H9 (cell line): ENCODE measurements at regions not wholly inside any gene's neighbourhood (a gene's known extent, or its start where the extent isn't known, plus 50 kb on each side); places are given as distances from the start of the nearest gene placed in this dataset.

Experiments used
- DNase-seq: peaks from one replicate; pipeline ENCODE4 v3.0.0-alpha.2; 2017
- H2AFZ ChIP-seq: one replicate; pipeline ENCODE4 v1.6.1; 2013; ENCODE audit warnings: mild to moderate bottlenecking, low read length, control low read depth, moderate library complexity
- H2AK5ac ChIP-seq: 2 replicates; pipeline ENCODE4 v1.6.1; 2013; ENCODE audit warnings: low read length, control low read depth, mixed read lengths; ENCODE audit not compliant: insufficient read length
- H2BK120ac ChIP-seq: one replicate; pipeline ENCODE4 v1.6.1; 2013; ENCODE audit warnings: low read depth, mild to moderate bottlenecking, low read length, control low read depth, inconsistent platforms; ENCODE audit not compliant: poor library complexity, severe bottlenecking
- H2BK12ac ChIP-seq: 2 replicates; pipeline ENCODE4 v1.6.1; 2013; ENCODE audit warnings: low read length, control low read depth, mixed read lengths, low read depth; ENCODE audit not compliant: insufficient read length
- H2BK15ac ChIP-seq: 2 replicates; pipeline ENCODE4 v1.6.1; 2013; ENCODE audit warnings: low read depth, low read length, control low read depth
- H2BK20ac ChIP-seq: one replicate; pipeline ENCODE4 v1.6.1; 2013; ENCODE audit warnings: low read depth, mild to moderate bottlenecking, low read length, control low read depth, inconsistent platforms; ENCODE audit not compliant: poor library complexity, severe bottlenecking
- H2BK5ac ChIP-seq: 2 replicates; pipeline ENCODE4 v1.6.1; 2013; ENCODE audit warnings: low read length, control low read depth, mixed read lengths; ENCODE audit not compliant: insufficient read length
- H3K14ac ChIP-seq: 2 replicates; pipeline ENCODE4 v1.6.1; 2013; ENCODE audit warnings: low read length, control low read depth; ENCODE audit not compliant: insufficient read depth
- H3K18ac ChIP-seq: 2 replicates; pipeline ENCODE4 v1.6.1; 2013; ENCODE audit warnings: low read depth, mild to moderate bottlenecking, mixed read lengths, low read length, control low read depth; ENCODE audit not compliant: insufficient read length
- H3K23ac ChIP-seq: 2 replicates; pipeline ENCODE4 v1.6.1; 2013; ENCODE audit warnings: low read length, control low read depth, mixed read lengths, low read depth; ENCODE audit not compliant: insufficient read length
- H3K23me2 ChIP-seq: 2 replicates; pipeline ENCODE4 v1.6.1; 2013; ENCODE audit warnings: low read depth, mild to moderate bottlenecking, mixed read lengths, low read length, control low read depth; ENCODE audit not compliant: insufficient read length, poor library complexity, severe bottlenecking
- H3K27ac ChIP-seq: 2 replicates; pipeline ENCODE4 v1.5.1; 2013; ENCODE audit warnings: low read length, control low read depth, mixed read lengths, low read depth; ENCODE audit not compliant: insufficient read length
- H3K27me3 ChIP-seq: 2 replicates; pipeline ENCODE4 v1.6.1; 2013; ENCODE audit warnings: low read length, control low read depth, inconsistent platforms; ENCODE audit not compliant: insufficient read depth
- H3K4ac ChIP-seq: 2 replicates; pipeline ENCODE4 v1.6.1; 2013; ENCODE audit warnings: low read depth, mild to moderate bottlenecking, control low read depth, inconsistent platforms, low read length, moderate library complexity
- H3K4me1 ChIP-seq: 2 replicates; pipeline ENCODE4 v1.6.1; 2013; ENCODE audit warnings: low read length, control low read depth, inconsistent platforms; ENCODE audit not compliant: insufficient read depth
- H3K4me2 ChIP-seq: 2 replicates; pipeline ENCODE4 v1.6.1; 2013; ENCODE audit warnings: low read length, control low read depth, mixed read lengths; ENCODE audit not compliant: insufficient read length, insufficient read depth
- H3K56ac ChIP-seq: 2 replicates; pipeline ENCODE4 v1.6.1; 2013; ENCODE audit warnings: low read depth, mild to moderate bottlenecking, mixed read lengths, low read length, control low read depth; ENCODE audit not compliant: insufficient read length
- H3K79me1 ChIP-seq: 2 replicates; pipeline ENCODE4 v1.6.1; 2013; ENCODE audit warnings: low read depth, mild to moderate bottlenecking, moderate library complexity, low read length, control low read depth, inconsistent platforms; ENCODE audit not compliant: insufficient read depth, poor library complexity, severe bottlenecking
- H3K79me2 ChIP-seq: 2 replicates; pipeline ENCODE4 v1.6.1; 2013; ENCODE audit warnings: low read length, control low read depth, inconsistent platforms; ENCODE audit not compliant: insufficient read depth
- H3K9ac ChIP-seq: 2 replicates; pipeline ENCODE4 v1.6.1; 2013; ENCODE audit warnings: low read length, control low read depth, mixed read lengths; ENCODE audit not compliant: insufficient read length; ENCODE audit errors: extremely low read depth
- H3K9me3 ChIP-seq: one replicate; pipeline ENCODE4 v1.6.1; 2013; ENCODE audit warnings: low read depth, low read length, inconsistent platforms; ENCODE audit not compliant: control insufficient read depth
- H3T11ph ChIP-seq: one replicate; pipeline ENCODE4 v1.6.1; 2013; ENCODE audit warnings: mild to moderate bottlenecking, low read length, control low read depth, inconsistent platforms
- H4K20me1 ChIP-seq: one replicate; pipeline ENCODE4 v1.6.1; 2013; ENCODE audit not compliant: control insufficient read depth, insufficient read length, insufficient read depth
- H4K5ac ChIP-seq: 2 replicates; pipeline ENCODE4 v1.6.1; 2013; ENCODE audit warnings: low read depth, mild to moderate bottlenecking, mixed read lengths, low read length, control low read depth; ENCODE audit not compliant: insufficient read length
- H4K8ac ChIP-seq: replicated peaks from 2 replicates; pipeline ENCODE4 v1.6.1; 2013; ENCODE audit warnings: low read length, control low read depth, mixed read lengths, low read depth; ENCODE audit not compliant: insufficient read length
- H4K91ac ChIP-seq: 2 replicates; pipeline ENCODE4 v1.6.1; 2013; ENCODE audit warnings: low read depth, mild to moderate bottlenecking, moderate library complexity, mixed read lengths, low read length, control low read depth; ENCODE audit not compliant: insufficient read length
- H3K27ac Mint-ChIP-seq, 3 experiments: 2 replicates in 2 of 3; 3 replicates in 1 of 3; pipeline ENCODE4 v1.8.0; 2020 to 2021; ENCODE audit warnings: mixed read lengths in 3 of 3, mild to moderate bottlenecking in 1 of 3, moderate library complexity in 1 of 3
- H3K27me3 Mint-ChIP-seq: 2 replicates; pipeline ENCODE4 v1.8.0; 2021; ENCODE audit warnings: low read depth, mild to moderate bottlenecking, moderate library complexity, mixed read lengths
- H3K36me3 Mint-ChIP-seq, 3 experiments: 2 replicates in 2 of 3; 3 replicates in 1 of 3; pipeline ENCODE4 v1.8.0; 2020 to 2021; ENCODE audit warnings: low read depth in 3 of 3, mixed read lengths in 3 of 3; ENCODE audit not compliant: insufficient read depth in 1 of 3
- H3K4me1 Mint-ChIP-seq, 2 experiments: 2 replicates each; pipeline ENCODE4 v1.8.0; 2020; ENCODE audit warnings: mixed read lengths in 2 of 2
- H3K4me3 Mint-ChIP-seq, 2 experiments: 2 replicates in 1 of 2; 3 replicates in 1 of 2; pipeline ENCODE4 v1.8.0; 2020 to 2021; ENCODE audit warnings: mild to moderate bottlenecking in 2 of 2, mixed read lengths in 2 of 2, moderate library complexity in 1 of 2
- H3K9me3 Mint-ChIP-seq, 2 experiments: 2 replicates in 1 of 2; 3 replicates in 1 of 2; pipeline ENCODE4 v1.8.0; 2020; ENCODE audit warnings: mild to moderate bottlenecking in 2 of 2, mixed read lengths in 2 of 2, moderate library complexity in 1 of 2
- WGBS: extraction: QIAGEN DNeasy Blood & Tissue Kit; methylation state at CpG from one replicate; pipeline ENCODE4 v1.1.7; 2013; ENCODE audit warnings: missing lambda C conversion rate, low lambda C conversion rate, mixed read lengths; ENCODE audit not compliant: insufficient read length; ENCODE audit errors: extremely low coverage; 5-methylcytosine and 5-hydroxymethylcytosine counted together
- TF ChIP-seq, protein P1 (sequence below): fragments of 200-600 bp; sonication (generic); conservative IDR thresholded peaks from 3 replicates; pipeline ENCODE4 v1.8.0; 2021; ENCODE audit warnings: antibody characterized with exemption, mild to moderate bottlenecking

DNA sequence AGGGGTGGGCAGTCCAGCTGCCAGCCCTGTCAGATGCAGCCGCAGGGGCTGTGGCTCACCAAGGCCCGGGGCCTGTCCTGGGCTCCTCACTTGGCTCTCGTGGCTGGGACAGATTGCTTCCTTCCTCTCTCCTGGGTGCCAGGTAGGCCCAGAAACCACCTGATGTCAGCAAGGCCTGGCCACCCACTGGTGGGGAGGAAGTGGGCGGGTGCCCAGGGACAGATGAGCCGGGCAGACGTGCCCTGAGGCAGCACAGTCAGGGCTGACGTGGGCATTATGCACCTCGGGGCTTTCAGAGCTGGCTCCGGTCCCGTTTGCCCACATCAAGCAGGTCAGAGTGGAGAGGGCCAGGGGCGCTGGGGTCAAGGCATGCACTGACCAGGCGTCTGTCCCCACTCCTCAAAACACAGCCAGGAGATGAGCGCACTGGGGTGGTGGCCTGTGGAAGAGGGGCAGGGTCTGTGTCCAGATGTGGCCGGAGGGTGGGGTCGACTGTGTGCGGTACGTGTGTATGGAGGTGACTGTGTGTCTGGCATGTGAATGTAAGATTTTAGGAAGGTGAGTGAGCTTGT lies 133.2 kb upstream of the PTPN1 start:
- Histone ChIP-seq H3K23me2 (no peaks in the 10 kb centered on the region), H2BK15ac (no peak overlapping the region), H4K8ac (no peak overlapping the region), H3K23ac (no peak overlapping the region), H4K20me1 (no peaks in the 10 kb centered on the region), H3K79me1 (no peaks in the 10 kb centered on the region), H3K4ac (no peak overlapping the region), H3T11ph (no peak overlapping the region), H4K91ac (no peak overlapping the region), H3K27ac (no peak overlapping the region), H2BK12ac (no peak overlapping the region), H3K4me2 (no peak overlapping the region), H2BK120ac (no peak overlapping the region), H3K9ac (no peak overlapping the region), H3K27me3 (no peaks in the 10 kb centered on the region), H3K4me1 (no peaks in the 10 kb centered on the region), H3K14ac (no peak overlapping the region), H2AFZ (no peak overlapping the region), H3K79me2 (no peaks in the 10 kb centered on the region), H2BK5ac (no peak overlapping the region), H4K5ac (no peak overlapping the region), H3K56ac (no peak overlapping the region), H3K18ac (peak overlapping the region; percentile 11), H2AK5ac (no peak overlapping the region), H2BK20ac (no peak overlapping the region), H3K9me3 (no peaks in the 10 kb centered on the region)
- Mint-ChIP-seq H3K4me3 (no peak overlapping the region), H3K9me3 (no peaks in the 10 kb centered on the region), H3K27me3 (no peaks in the 10 kb centered on the region; the same call in 1 of the 2 replicates), H3K4me1 (peaks cover 2 to 5% of the 10 kb centered on the region in 2 experiments; a peak in 2 of 4 replicates), H3K27ac (peak overlapping the region in 1 of 3 experiments; percentile 85; a peak in 2 of 7 replicates), H3K36me3 (no peaks in the 10 kb centered on the region)
- no peak for DNase-seq
- TF ChIP-seq, protein P1, sequence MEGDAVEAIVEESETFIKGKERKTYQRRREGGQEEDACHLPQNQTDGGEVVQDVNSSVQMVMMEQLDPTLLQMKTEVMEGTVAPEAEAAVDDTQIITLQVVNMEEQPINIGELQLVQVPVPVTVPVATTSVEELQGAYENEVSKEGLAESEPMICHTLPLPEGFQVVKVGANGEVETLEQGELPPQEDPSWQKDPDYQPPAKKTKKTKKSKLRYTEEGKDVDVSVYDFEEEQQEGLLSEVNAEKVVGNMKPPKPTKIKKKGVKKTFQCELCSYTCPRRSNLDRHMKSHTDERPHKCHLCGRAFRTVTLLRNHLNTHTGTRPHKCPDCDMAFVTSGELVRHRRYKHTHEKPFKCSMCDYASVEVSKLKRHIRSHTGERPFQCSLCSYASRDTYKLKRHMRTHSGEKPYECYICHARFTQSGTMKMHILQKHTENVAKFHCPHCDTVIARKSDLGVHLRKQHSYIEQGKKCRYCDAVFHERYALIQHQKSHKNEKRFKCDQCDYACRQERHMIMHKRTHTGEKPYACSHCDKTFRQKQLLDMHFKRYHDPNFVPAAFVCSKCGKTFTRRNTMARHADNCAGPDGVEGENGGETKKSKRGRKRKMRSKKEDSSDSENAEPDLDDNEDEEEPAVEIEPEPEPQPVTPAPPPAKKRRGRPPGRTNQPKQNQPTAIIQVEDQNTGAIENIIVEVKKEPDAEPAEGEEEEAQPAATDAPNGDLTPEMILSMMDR = no peak
- WGBS = no CpG with 5 or more reads among the region's 17 CpGs
